GM12875 (cell line): ENCODE measurements at regions not wholly inside any gene's neighbourhood (a gene's known extent, or its start where the extent isn't known, plus 50 kb on each side); places are given as distances from the start of the nearest gene placed in this dataset.
"Not testable (repeated sequence)": the region's sequence is repeated elsewhere in the genome, so short reads cannot be mapped to it uniquely, and the experiment has no call there.

ENCODE experiments used
- H3K4me3 ChIP-seq: one replicate; pipeline ENCODE4 v1.5.1; 2011; ENCODE audit warnings: low read depth, low read length, control low read depth
- CTCF ChIP-seq: IDR thresholded peaks from 2 replicates; pipeline ENCODE4 v1.5.1; 2011; ENCODE audit warnings: low read depth, mild to moderate bottlenecking, control low read depth, inconsistent platforms, low read length, moderate library complexity, borderline replicate concordance; ENCODE audit not compliant: insufficient read depth

GRCh38 chrX:76509775-76510174 is 82.3 kb downstream of the MAGEE1 start:
- no peak for TF ChIP-seq CTCF
- H3K4me3 ChIP-seq, result no peak overlapping the region

GRCh38 chrX:76517544-76517943 is 90.0 kb downstream of the MAGEE1 start:
- no peak for TF ChIP-seq CTCF
- no peak overlapping the region for H3K4me3 ChIP-seq

GRCh38 chrX:76520273-76521054 is 93.0 kb downstream of the MAGEE1 start:
- H3K4me3 ChIP-seq, result no peak overlapping the region
- TF ChIP-seq CTCF, result no peak

GRCh38 chrX:76535675-76536074 is 108.2 kb downstream of the MAGEE1 start:
- H3K4me3 ChIP-seq, result not testable (repeated sequence)

GRCh38 chrX:76538860-76539259 is 111.3 kb downstream of the MAGEE1 start:
- no peak for TF ChIP-seq CTCF
- no peak overlapping the region for H3K4me3 ChIP-seq

GRCh38 chrX:76543381-76543780 is 115.9 kb downstream of the MAGEE1 start:
- H3K4me3 ChIP-seq, result not testable (repeated sequence)

- H3K4me3 ChIP-seq, result no peak overlapping the region
- no peak for TF ChIP-seq CTCF
These were observed 122.5 kb downstream of the MAGEE1 start for GRCh38 chrX:76550016-76550415.

GRCh38 chrX:76555269-76555668 is 127.8 kb downstream of the MAGEE1 start:
- no peak for TF ChIP-seq CTCF
- H3K4me3 ChIP-seq, result no peak overlapping the region
